IMR-90 (cell line): ENCODE measurements at regions not wholly inside any gene's neighbourhood (a gene's known extent, or its start where the extent isn't known, plus 50 kb on each side); places are given as distances from the start of the nearest gene placed in this dataset.

Experiments
- ATAC-seq: fragments of 200-7000 bp; cut with Tn5 transposase; 2 replicates; pipeline ENCODE4 v1.9.1; 2020; ENCODE audit warnings: low read depth, mild to moderate bottlenecking, moderate library complexity
- BruUV-seq: library from RNA; stranded (reverse); fragments of 400-500 nt; replicated peaks from 2 replicates; lab custom pipeline; 2021; lab: Mats Ljungman, UMichigan
- CTCF ChIA-PET: fragments of 300-600 bp; formaldehyde crosslinking; extraction: SDS; loops from one replicate; lab custom pipeline; 2021; ENCODE audit warnings: antibody characterized with exemption; lab: Yijun Ruan, JAX
- POLR2A ChIA-PET: fragments of 300-600 bp; sonication (Branson Sonifier 250); formaldehyde crosslinking; loops from one replicate; lab custom pipeline; 2022; ENCODE audit warnings: antibody characterized with exemption; ENCODE audit not compliant: unreplicated experiment; lab: Charles Lee
- DNase-seq: peaks from one replicate; pipeline ENCODE4 v3.0.0; 2013
- H2AFZ ChIP-seq: replicated peaks from 2 replicates; pipeline ENCODE3; 2013; ENCODE audit warnings: low read length, mild to moderate bottlenecking; ENCODE audit not compliant: poor library complexity
- H2AK5ac ChIP-seq: 2 replicates; pipeline ENCODE4 v1.6.1; 2013; ENCODE audit warnings: low read depth, low read length, inconsistent platforms
- H2AK9ac ChIP-seq: replicated peaks from 2 replicates; pipeline ENCODE3; 2013; ENCODE audit warnings: mild to moderate bottlenecking, low read depth, low read length, moderate library complexity; ENCODE audit not compliant: poor library complexity
- H2BK120ac ChIP-seq: 2 replicates; pipeline ENCODE4 v1.6.1; 2013; ENCODE audit warnings: low read depth, low read length, inconsistent platforms
- H2BK15ac ChIP-seq: 3 replicates; pipeline ENCODE4 v1.6.1; 2013; ENCODE audit warnings: low read depth, low read length, inconsistent platforms
- H2BK20ac ChIP-seq: 2 replicates; pipeline ENCODE4 v1.6.1; 2013; ENCODE audit warnings: low read depth, mild to moderate bottlenecking, inconsistent platforms, low read length, moderate library complexity
- H2BK5ac ChIP-seq: 2 replicates; pipeline ENCODE4 v1.6.1; 2013; ENCODE audit warnings: mild to moderate bottlenecking, low read depth, low read length, inconsistent platforms; ENCODE audit not compliant: poor library complexity, severe bottlenecking
- H3K14ac ChIP-seq: replicated peaks from 2 replicates; pipeline ENCODE4 v1.6.1; 2013; ENCODE audit warnings: low read depth, low read length, inconsistent platforms
- H3K18ac ChIP-seq: 2 replicates; pipeline ENCODE4 v1.6.1; 2013; ENCODE audit warnings: low read depth, low read length, control low read depth
- H3K23ac ChIP-seq: 2 replicates; pipeline ENCODE4 v1.6.1; 2013; ENCODE audit warnings: low read depth, low read length, inconsistent platforms
- H3K27ac ChIP-seq: 2 replicates; pipeline ENCODE4 v1.5.1; 2013; ENCODE audit warnings: mild to moderate bottlenecking, control low read depth, low read length; ENCODE audit not compliant: insufficient read depth
- H3K27me3 ChIP-seq: 2 replicates; pipeline ENCODE4 v1.6.1; 2013; ENCODE audit warnings: low read length; ENCODE audit not compliant: control insufficient read depth, insufficient read depth
- H3K36me3 ChIP-seq: 2 replicates; pipeline ENCODE4 v1.6.1; 2013; ENCODE audit warnings: low read length, mixed read lengths; ENCODE audit not compliant: control insufficient read depth, insufficient read depth
- H3K4ac ChIP-seq: 2 replicates; pipeline ENCODE4 v1.6.1; 2013; ENCODE audit warnings: low read depth, low read length, inconsistent platforms
- H3K4me1 ChIP-seq: 2 replicates; pipeline ENCODE4 v1.6.1; 2013; ENCODE audit warnings: low read length, mixed read lengths; ENCODE audit not compliant: control insufficient read depth, insufficient read depth
- H3K4me2 ChIP-seq: 2 replicates; pipeline ENCODE4 v1.6.1; 2013; ENCODE audit warnings: low read depth, mild to moderate bottlenecking, control low read depth, low read length, moderate library complexity
- H3K4me3 ChIP-seq: 2 replicates; pipeline ENCODE4 v1.5.1; 2013; ENCODE audit warnings: low read depth, mild to moderate bottlenecking, control low read depth, low read length, moderate library complexity; ENCODE audit not compliant: insufficient read depth
- H3K56ac ChIP-seq: 2 replicates; pipeline ENCODE4 v1.6.1; 2013; ENCODE audit warnings: low read length, inconsistent platforms; ENCODE audit not compliant: insufficient read depth; ENCODE audit errors: extremely low read depth
- H3K79me1 ChIP-seq, 2 experiments: 2 replicates each; pipeline ENCODE4 v1.6.1; 2013; ENCODE audit warnings: low read length in 2 of 2, inconsistent platforms in 1 of 2, low read depth in 1 of 2
- H3K9ac ChIP-seq: 2 replicates; pipeline ENCODE4 v1.6.1; 2013; ENCODE audit warnings: low read depth, low read length, control low read depth
- H3K9me1 ChIP-seq: 2 replicates; pipeline ENCODE4 v1.6.1; 2013; ENCODE audit warnings: low read length, inconsistent platforms; ENCODE audit not compliant: insufficient read depth
- H3K9me3 ChIP-seq: 2 replicates; pipeline ENCODE4 v1.6.1; 2013; ENCODE audit warnings: low read length; ENCODE audit not compliant: control insufficient read depth, insufficient read depth
- H4K20me1 ChIP-seq: 2 replicates; pipeline ENCODE4 v1.6.1; 2013; ENCODE audit warnings: low read length, inconsistent platforms; ENCODE audit not compliant: insufficient read depth
- H4K5ac ChIP-seq: 2 replicates; pipeline ENCODE4 v1.6.1; 2013; ENCODE audit warnings: mild to moderate bottlenecking, low read depth, low read length, control low read depth
- H4K8ac ChIP-seq, 2 experiments: 2 replicates each; pipeline ENCODE4 v1.6.1; 2013; ENCODE audit warnings: low read depth in 2 of 2, low read length in 2 of 2, control low read depth in 1 of 2, inconsistent platforms in 1 of 2
- H4K91ac ChIP-seq: 2 replicates; pipeline ENCODE4 v1.6.1; 2013; ENCODE audit warnings: low read depth, low read length, inconsistent platforms; ENCODE audit not compliant: insufficient read depth
- USF2 ChIP-seq: fragments of 150-350 bp; IDR thresholded peaks from 2 replicates; pipeline ENCODE4 v1.6.1; 2017; ENCODE audit warnings: mild to moderate bottlenecking, antibody characterized with exemption, low read length, low read depth
- WGBS, 2 experiments: methylation state at CpG; one replicate each; pipeline versions ENCODE4 v1.1.5 to v1.1.7; 2013; ENCODE audit warnings: missing lambda C conversion rate in 2 of 2; ENCODE audit not compliant: insufficient read length in 1 of 2; ENCODE audit errors: extremely low coverage in 2 of 2; 5-methylcytosine and 5-hydroxymethylcytosine counted together
- dilution Hi-C: fragments of 300-500 bp; cut with HindIII; formaldehyde crosslinking; loops from one replicate; pipeline ENCODE4 v1.14.3; 2018; ENCODE audit warnings: low sequenced_read_pairs; ENCODE audit not compliant: unreplicated experiment
- in situ Hi-C: fragments of 300-500 bp; cut with MboI; formaldehyde crosslinking; loops from 3 replicates; pipeline ENCODE4 v1.14.3; 2019; ENCODE audit warnings: low sequenced_read_pairs, inconsistent platforms, mixed read lengths
- intact Hi-C: fragments of 100-400 bp; cut with micrococcal nuclease; formaldehyde crosslinking; loops from 2 replicates; pipeline ENCODE4 v1.10.0; 2022

GRCh38 chr10:78298835-78299234, 265.2 kb downstream of the RPS24 start:
- in situ Hi-C loops: no loop called here
- Histone ChIP-seq H3K4me1 (peaks cover 5% of the 10 kb centered on the region; the same call in 1 of the 2 replicates), H3K4ac (no peak overlapping the region), H3K79me1 (no peaks in the 10 kb centered on the region), H3K9ac (no peak overlapping the region), H2BK5ac (no peak overlapping the region), H4K8ac (no peak overlapping the region), H3K14ac (no peak overlapping the region), H3K18ac (no peak overlapping the region), H3K27ac (no peak overlapping the region), H2AK9ac (no peak overlapping the region), H3K9me1 (peaks cover 10% of the 10 kb centered on the region), H3K4me3 (no peak overlapping the region), H2BK20ac (no peak overlapping the region), H3K9me3 (no peaks in the 10 kb centered on the region; the same call in 1 of the 2 replicates), H2BK120ac (no peak overlapping the region), H4K91ac (no peak overlapping the region), H4K20me1 (no peaks in the 10 kb centered on the region; the same call in 1 of the 2 replicates), H3K27me3 (no peaks in the 10 kb centered on the region), H2AK5ac (no peak overlapping the region), H4K5ac (no peak overlapping the region), H3K23ac (no peak overlapping the region), H2BK15ac (no peak overlapping the region), H2AFZ (no peak overlapping the region), H3K56ac (no peak overlapping the region), H3K36me3 (no peaks in the 10 kb centered on the region), H3K4me2 (no peak overlapping the region)
- no TSS peak for BruUV-seq
- DNase-seq (no peak), ATAC-seq (no peak)
- POLR2A ChIA-PET: no interaction called here
- dilution Hi-C loops: no loop called here
- no peak for TF ChIP-seq USF2
- CTCF ChIA-PET: no interaction called here
- WGBS, 2 experiments: 85% methylated on average over 3 of the region's 7 CpGs; no CpG with 5 or more reads in 1 of the 2 experiments
- intact Hi-C loops: no loop called here
